WTC11 (cell line): ENCODE measurements at regions not wholly inside any gene's neighbourhood (a gene's known extent, or its start where the extent isn't known, plus 50 kb on each side); places are given as distances from the start of the nearest gene placed in this dataset.
"Not testable (repeated sequence)": the region's sequence is repeated elsewhere in the genome, so short reads cannot be mapped to it uniquely, and the experiment has no call there.

Source experiments
- ATAC-seq: fragments of 200-7000 bp; cut with Tn5 transposase; 2 replicates; pipeline ENCODE4 v1.10.0; 2021; ENCODE audit warnings: mild to moderate bottlenecking, moderate library complexity
- CTCF ChIA-PET: fragments of 300-600 bp; sonication (Branson Sonifier 250); formaldehyde crosslinking; loops from one replicate; lab custom pipeline; 2021; ENCODE audit warnings: antibody characterized with exemption; lab: Charles Lee
- POLR2A ChIA-PET: fragments of 350-600 bp; sonication (Branson Sonifier 250); formaldehyde crosslinking; loops from one replicate; lab custom pipeline; 2021; ENCODE audit warnings: antibody characterized with exemption; lab: Charles Lee
- DNase-seq: peaks from one replicate; pipeline ENCODE4 v3.0.0; 2021; ENCODE audit warnings: low spot score
- H3K27ac Mint-ChIP-seq: 2 replicates; pipeline ENCODE4 v1.8.0; 2021; ENCODE audit warnings: mixed read lengths
- H3K27me3 Mint-ChIP-seq: 2 replicates; pipeline ENCODE4 v1.8.0; 2021; ENCODE audit warnings: low read depth, mild to moderate bottlenecking, moderate library complexity, mixed read lengths
- H3K36me3 Mint-ChIP-seq: 2 replicates; pipeline ENCODE4 v1.8.0; 2021; ENCODE audit warnings: mixed read lengths
- H3K4me1 Mint-ChIP-seq: 2 replicates; pipeline ENCODE4 v1.8.0; 2022; ENCODE audit warnings: mixed read lengths
- H3K4me3 Mint-ChIP-seq: 2 replicates; pipeline ENCODE4 v1.8.0; 2021; ENCODE audit warnings: mild to moderate bottlenecking, moderate library complexity, mixed read lengths
- H3K9me3 Mint-ChIP-seq: 2 replicates; pipeline ENCODE4 v1.8.0; 2021; ENCODE audit warnings: mixed read lengths
- CTCF ChIP-seq: fragments of 200-600 bp; IDR thresholded peaks from 2 replicates; pipeline ENCODE4 v1.8.0; 2022; ENCODE audit warnings: antibody characterized with exemption
- E2F5 ChIP-seq: sonication (generic); formaldehyde crosslinking; IDR thresholded peaks from 2 replicates; pipeline ENCODE4 v1.8.1; 2022; ENCODE audit warnings: mild to moderate bottlenecking, moderate library complexity, missing genetic modification reagents
- ETV6 ChIP-seq: sonication (generic); formaldehyde crosslinking; IDR thresholded peaks from 2 replicates; pipeline ENCODE4 v1.8.1; 2022; ENCODE audit warnings: mild to moderate bottlenecking, missing genetic modification reagents
- NFATC4 ChIP-seq: fragments of 250-450 bp; sonication (Bioruptor Pico); IDR thresholded peaks from 2 replicates; pipeline ENCODE4 v1.9.0; 2021; ENCODE audit warnings: mild to moderate bottlenecking
- NFE2L1 ChIP-seq: sonication (generic); formaldehyde crosslinking; IDR thresholded peaks from 2 replicates; pipeline ENCODE4 v1.8.1; 2023; ENCODE audit warnings: missing genetic modification reagents
- NR2C2 ChIP-seq: sonication (generic); formaldehyde crosslinking; IDR thresholded peaks from 2 replicates; pipeline ENCODE4 v1.8.0; 2022; ENCODE audit warnings: mild to moderate bottlenecking, missing genetic modification reagents
- NR3C1 ChIP-seq: sonication (generic); formaldehyde crosslinking; conservative IDR thresholded peaks from 2 replicates; pipeline ENCODE4 v1.8.1; 2023; ENCODE audit warnings: low read depth, mild to moderate bottlenecking, missing genetic modification reagents
- TCF7 ChIP-seq: sonication (generic); formaldehyde crosslinking; IDR thresholded peaks from 2 replicates; pipeline ENCODE4 v1.8.0; 2022; ENCODE audit warnings: mild to moderate bottlenecking, low read depth, missing genetic modification reagents, moderate library complexity
- TEAD1 ChIP-seq: sonication (generic); formaldehyde crosslinking; IDR thresholded peaks from 2 replicates; pipeline ENCODE4 v1.8.0; 2022; ENCODE audit warnings: mild to moderate bottlenecking, missing genetic modification reagents
- TEAD4 ChIP-seq: sonication (generic); formaldehyde crosslinking; IDR thresholded peaks from 2 replicates; pipeline ENCODE4 v1.8.0; 2022; ENCODE audit warnings: mild to moderate bottlenecking, missing genetic modification reagents
- TP53 ChIP-seq: sonication (generic); formaldehyde crosslinking; IDR thresholded peaks from 2 replicates; pipeline ENCODE4 v1.8.1; 2023; ENCODE audit warnings: mild to moderate bottlenecking, missing genetic modification reagents
- ZNF121 ChIP-seq: sonication (generic); formaldehyde crosslinking; IDR thresholded peaks from 2 replicates; pipeline ENCODE4 v1.8.0; 2023; ENCODE audit warnings: missing genetic modification reagents
- ZNF232 ChIP-seq: sonication (generic); formaldehyde crosslinking; IDR thresholded peaks from 2 replicates; pipeline ENCODE4 v1.8.0; 2022; ENCODE audit warnings: mild to moderate bottlenecking, missing genetic modification reagents
- ZNF317 ChIP-seq: sonication (generic); formaldehyde crosslinking; IDR thresholded peaks from 2 replicates; pipeline ENCODE4 v1.8.1; 2023; ENCODE audit warnings: low read depth, mild to moderate bottlenecking, moderate library complexity, missing genetic modification reagents, borderline replicate concordance
- ZNF396 ChIP-seq: fragments of 250-450 bp; sonication (Bioruptor Pico); IDR thresholded peaks from 2 replicates; pipeline ENCODE4 v1.8.0; 2021; ENCODE audit warnings: mild to moderate bottlenecking, moderate library complexity, borderline replicate concordance
- ZNF423 ChIP-seq: fragments of 250-450 bp; sonication (Bioruptor Pico); IDR thresholded peaks from 2 replicates; pipeline ENCODE4 v2.1.2; 2022; ENCODE audit warnings: mild to moderate bottlenecking, moderate library complexity
- TF ChIP-seq, protein P1 (sequence below): sonication (generic); formaldehyde crosslinking; IDR thresholded peaks from 2 replicates; pipeline ENCODE4 v1.8.0; 2023; ENCODE audit warnings: mild to moderate bottlenecking, missing genetic modification reagents
- TF ChIP-seq, protein P2 (sequence below): sonication (generic); formaldehyde crosslinking; IDR thresholded peaks from 2 replicates; pipeline ENCODE4 v1.8.1; 2023; ENCODE audit warnings: mild to moderate bottlenecking, missing genetic modification reagents, moderate library complexity

- ATAC-seq, DNase-seq, H3K36me3 Mint-ChIP-seq, POLR2A ChIA-PET, H3K9me3 Mint-ChIP-seq, CTCF ChIA-PET, H3K4me3 Mint-ChIP-seq, H3K27ac Mint-ChIP-seq, H3K27me3 Mint-ChIP-seq: not testable (repeated sequence)
- H3K4me1 Mint-ChIP-seq, result peaks cover 11% of the 10 kb centered on the region
Measured at GRCh38 chr12:88368077-88368476, 212.2 kb downstream of the KITLG start.

DNA sequence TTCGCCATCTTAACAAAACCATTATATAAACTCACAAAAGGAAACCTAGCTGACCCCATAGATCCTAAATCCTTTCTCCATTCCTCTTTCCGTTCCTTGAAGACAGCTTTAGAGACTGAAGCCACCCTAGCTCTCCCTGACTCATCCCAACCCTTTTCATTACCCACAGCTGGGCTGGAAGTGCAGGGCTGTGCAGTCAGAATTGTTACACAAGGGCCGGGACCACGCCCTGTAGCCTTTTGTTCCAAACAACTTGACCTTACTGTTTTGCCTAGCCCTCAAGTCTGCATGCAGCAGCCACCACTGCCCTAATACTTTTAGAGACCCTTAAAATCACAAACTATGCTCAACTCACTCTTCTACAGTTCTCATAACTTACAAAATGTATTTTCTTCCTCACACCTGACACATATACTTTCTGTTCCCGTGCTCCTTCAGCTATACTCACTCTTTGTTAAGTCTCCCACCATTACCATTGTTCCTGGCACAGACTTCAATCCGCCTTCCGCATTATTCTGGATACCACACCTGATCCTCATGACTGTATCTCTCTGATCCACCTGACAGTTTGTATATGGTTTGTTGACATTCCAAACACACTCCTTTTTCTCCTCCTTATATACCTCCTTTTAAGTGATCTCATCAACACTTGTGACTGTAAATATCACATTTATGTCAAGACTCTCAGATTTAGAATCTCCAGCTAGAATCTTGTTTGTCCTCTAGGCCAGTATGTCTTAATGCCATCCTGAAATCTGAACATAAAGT, 208.7 kb downstream of the KITLG start:
- peaks cover 10% of the 10 kb centered on the region; the same call in 1 of the 2 replicates for H3K9me3 Mint-ChIP-seq

GRCh38 chr12:88375306-88376305, 204.7 kb downstream of the KITLG start:
- no peak overlapping the region for H3K4me3 Mint-ChIP-seq
- no peaks in the 10 kb centered on the region for H3K36me3 Mint-ChIP-seq
- ATAC-seq (no peak), DNase-seq (no peak)
- H3K4me1 Mint-ChIP-seq, result no peaks in the 10 kb centered on the region
- ChIA-PET POLR2A (no interaction called here), CTCF (interaction anchor here (1.6 kb wide), 1 partner anchor 18 kb away, joined by 8 read pairs; no protein-coding TSS in a partner anchor)
- no peak overlapping the region for H3K27ac Mint-ChIP-seq
- TF ChIP-seq, protein P1, sequence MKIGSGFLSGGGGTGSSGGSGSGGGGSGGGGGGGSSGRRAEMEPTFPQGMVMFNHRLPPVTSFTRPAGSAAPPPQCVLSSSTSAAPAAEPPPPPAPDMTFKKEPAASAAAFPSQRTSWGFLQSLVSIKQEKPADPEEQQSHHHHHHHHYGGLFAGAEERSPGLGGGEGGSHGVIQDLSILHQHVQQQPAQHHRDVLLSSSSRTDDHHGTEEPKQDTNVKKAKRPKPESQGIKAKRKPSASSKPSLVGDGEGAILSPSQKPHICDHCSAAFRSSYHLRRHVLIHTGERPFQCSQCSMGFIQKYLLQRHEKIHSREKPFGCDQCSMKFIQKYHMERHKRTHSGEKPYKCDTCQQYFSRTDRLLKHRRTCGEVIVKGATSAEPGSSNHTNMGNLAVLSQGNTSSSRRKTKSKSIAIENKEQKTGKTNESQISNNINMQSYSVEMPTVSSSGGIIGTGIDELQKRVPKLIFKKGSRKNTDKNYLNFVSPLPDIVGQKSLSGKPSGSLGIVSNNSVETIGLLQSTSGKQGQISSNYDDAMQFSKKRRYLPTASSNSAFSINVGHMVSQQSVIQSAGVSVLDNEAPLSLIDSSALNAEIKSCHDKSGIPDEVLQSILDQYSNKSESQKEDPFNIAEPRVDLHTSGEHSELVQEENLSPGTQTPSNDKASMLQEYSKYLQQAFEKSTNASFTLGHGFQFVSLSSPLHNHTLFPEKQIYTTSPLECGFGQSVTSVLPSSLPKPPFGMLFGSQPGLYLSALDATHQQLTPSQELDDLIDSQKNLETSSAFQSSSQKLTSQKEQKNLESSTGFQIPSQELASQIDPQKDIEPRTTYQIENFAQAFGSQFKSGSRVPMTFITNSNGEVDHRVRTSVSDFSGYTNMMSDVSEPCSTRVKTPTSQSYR (CRISPR knock-in tag), result no peak
- no peak for TF ChIP-seq TCF7
- no peak for TF ChIP-seq TEAD1 (CRISPR knock-in tag)
- no peak for TF ChIP-seq ZNF423 (CRISPR knock-in tag)
- no peak for TF ChIP-seq NFE2L1 (CRISPR knock-in tag)
- TF ChIP-seq ZNF317 (CRISPR knock-in tag), result no peak
- TF ChIP-seq TP53 (CRISPR knock-in tag), result no peak
- TF ChIP-seq ZNF396 (CRISPR knock-in tag), result no peak
- TF ChIP-seq, protein P2, sequence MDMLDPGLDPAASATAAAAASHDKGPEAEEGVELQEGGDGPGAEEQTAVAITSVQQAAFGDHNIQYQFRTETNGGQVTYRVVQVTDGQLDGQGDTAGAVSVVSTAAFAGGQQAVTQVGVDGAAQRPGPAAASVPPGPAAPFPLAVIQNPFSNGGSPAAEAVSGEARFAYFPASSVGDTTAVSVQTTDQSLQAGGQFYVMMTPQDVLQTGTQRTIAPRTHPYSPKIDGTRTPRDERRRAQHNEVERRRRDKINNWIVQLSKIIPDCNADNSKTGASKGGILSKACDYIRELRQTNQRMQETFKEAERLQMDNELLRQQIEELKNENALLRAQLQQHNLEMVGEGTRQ (CRISPR knock-in tag), result no peak
- TF ChIP-seq TEAD4, result no peak
- TF ChIP-seq E2F5, result no peak
- TF ChIP-seq NFATC4 (CRISPR knock-in tag), result no peak
- TF ChIP-seq NR2C2 (CRISPR knock-in tag), result no peak
- no peak for TF ChIP-seq CTCF
- TF ChIP-seq ZNF232, result no peak
- no peak for TF ChIP-seq ZNF121
- TF ChIP-seq ETV6, result no peak
- no peaks in the 10 kb centered on the region for H3K27me3 Mint-ChIP-seq
- H3K9me3 Mint-ChIP-seq, result no peaks in the 10 kb centered on the region

More for the DNA sequence above, 208.7 kb downstream of the KITLG start:
- no peaks in the 10 kb centered on the region for H3K27me3 Mint-ChIP-seq
- no peak overlapping the region for H3K4me3 Mint-ChIP-seq
- no peak for TF ChIP-seq NR3C1 (CRISPR knock-in tag)
- TF ChIP-seq, all 79 proteins: peak for 0
- Mint-ChIP-seq H3K36me3 (no peaks in the 10 kb centered on the region), H3K27ac (no peak overlapping the region), H3K4me1 (peaks cover 10% of the 10 kb centered on the region)
- ChIA-PET POLR2A (no interaction called here), CTCF (no interaction called here)
- ATAC-seq, result no peak
- DNase-seq, result no peak
